GM23248 (cell line): ENCODE measurements at regions not wholly inside any gene's neighbourhood (a gene's known extent, or its start where the extent isn't known, plus 50 kb on each side); places are given as distances from the start of the nearest gene placed in this dataset.
"Not testable (repeated sequence)": the region's sequence is repeated elsewhere in the genome, so short reads cannot be mapped to it uniquely, and the experiment has no call there.

Experiments
- EZH2 ChIP-seq: fragments of 200-600 bp; sonication (generic); IDR thresholded peaks from 2 replicates; pipeline ENCODE4 v1.6.1; 2018; ENCODE audit warnings: antibody characterized with exemption, mild to moderate bottlenecking; ENCODE audit not compliant: insufficient read depth, poor library complexity, severe bottlenecking
- EZH2phosphoT487 ChIP-seq: fragments of 200-600 bp; sonication (generic); IDR thresholded peaks from 2 replicates; pipeline ENCODE4 v1.6.1; 2018; ENCODE audit warnings: antibody characterized with exemption, moderate library complexity, mild to moderate bottlenecking, low read depth; ENCODE audit not compliant: insufficient read depth

GRCh38 chr15:24511598-24511997 is 164.0 kb upstream of the NPAP1 start:
- TF ChIP-seq EZH2phosphoT487, EZH2: not testable (repeated sequence)
